Activated CD4-positive, alpha-beta T cell treated with anti-CD3 and anti-CD28 coated beads, Interleukin-2, Interleukin-6, amounts not matched to agents 100 ng/mL and 50 ng/mL, durations not matched to agents 16 hours and 8 hours (primary cell): ENCODE measurements at regions not wholly inside any gene's neighbourhood (a gene's known extent, or its start where the extent isn't known, plus 50 kb on each side); places are given as distances from the start of the nearest gene placed in this dataset.

ENCODE experiments used
- DNase-seq: peaks from one replicate; pipeline ENCODE4 v3.0.0-alpha.2; 2020

- no peak for DNase-seq
These were observed 134.7 kb upstream of the TCERG1L start for GRCh38 chr10:131446171-131446570.

GRCh38 chr10:131448171-131448570 lies 136.7 kb upstream of the TCERG1L start:
- DNase-seq: no peak

- DNase-seq: no peak
These were observed 137.4 kb upstream of the TCERG1L start for GRCh38 chr10:131448883-131449282.

- no peak for DNase-seq
These were observed 138.8 kb upstream of the TCERG1L start for GRCh38 chr10:131450216-131450765.

GRCh38 chr10:131451407-131452015 lies 140.0 kb upstream of the TCERG1L start:
- DNase-seq: no peak

- no peak for DNase-seq
These were observed 141.6 kb upstream of the TCERG1L start for GRCh38 chr10:131452926-131453720.

- peak; percentile 77 for DNase-seq
These were observed 142.5 kb upstream of the TCERG1L start for GRCh38 chr10:131453721-131454634.

- DNase-seq: no peak
These were observed 144.9 kb upstream of the TCERG1L start for GRCh38 chr10:131456411-131456810.

- no peak for DNase-seq
These were observed 149.6 kb upstream of the TCERG1L start for GRCh38 chr10:131461093-131461492.

- DNase-seq: no peak
These were observed 153.3 kb upstream of the TCERG1L start for GRCh38 chr10:131464789-131465188.

- DNase-seq: no peak
These were observed 158.0 kb upstream of the TCERG1L start for GRCh38 chr10:131469551-131469950.

GRCh38 chr10:131473645-131474044 lies 162.1 kb upstream of the TCERG1L start:
- DNase-seq: no peak

- DNase-seq: no peak
These were observed 162.9 kb upstream of the TCERG1L start for GRCh38 chr10:131474416-131474815.

GRCh38 chr10:131475043-131475442 lies 163.5 kb upstream of the TCERG1L start:
- no peak for DNase-seq

GRCh38 chr10:131475803-131476202 lies 164.3 kb upstream of the TCERG1L start:
- no peak for DNase-seq

GRCh38 chr10:131477457-131478121 lies 166.1 kb upstream of the TCERG1L start:
- DNase-seq: no peak

- no peak for DNase-seq
These were observed 167.0 kb upstream of the TCERG1L start for GRCh38 chr10:131478377-131478989.

GRCh38 chr10:131480066-131480465 lies 168.5 kb upstream of the TCERG1L start:
- no peak for DNase-seq

- DNase-seq: no peak
These were observed 169.3 kb upstream of the TCERG1L start for GRCh38 chr10:131480861-131481260.

- no peak for DNase-seq
These were observed 174.2 kb upstream of the TCERG1L start for GRCh38 chr10:131485732-131486131.

GRCh38 chr10:131487822-131488221 lies 176.3 kb upstream of the TCERG1L start:
- no peak for DNase-seq

GRCh38 chr10:131490991-131491594 lies 179.6 kb upstream of the TCERG1L start:
- no peak for DNase-seq
